GM18505 (cell line): ENCODE measurements at regions not wholly inside any gene's neighbourhood (a gene's known extent, or its start where the extent isn't known, plus 50 kb on each side); places are given as distances from the start of the nearest gene placed in this dataset.

Experiments used
- ATAC-seq: cut with Tn5 transposase; IDR thresholded peaks from one replicate; pipeline ENCODE4 v1.9.1; 2021; ENCODE audit not compliant: unreplicated experiment
- POLR2A ChIP-seq: IDR thresholded peaks from 4 replicates; pipeline ENCODE4 v1.6.1; 2011; ENCODE audit warnings: borderline replicate concordance; ENCODE audit not compliant: insufficient read depth, insufficient read length; ENCODE audit errors: extremely low read depth

- ATAC-seq = no peak
- TF ChIP-seq POLR2A = no peak
These were observed 277.5 kb upstream of the MVB12B start for GRCh38 chr9:126049088-126049487.

- no peak for TF ChIP-seq POLR2A
- no peak for ATAC-seq
These were observed 276.6 kb upstream of the MVB12B start for GRCh38 chr9:126049896-126050604.

- no peak for TF ChIP-seq POLR2A
- ATAC-seq = no peak
These were observed 276.0 kb upstream of the MVB12B start for GRCh38 chr9:126050605-126050990.

- ATAC-seq = no peak
- TF ChIP-seq POLR2A = no peak
These were observed 275.0 kb upstream of the MVB12B start for GRCh38 chr9:126051446-126052130.

- no peak for ATAC-seq
- TF ChIP-seq POLR2A = no peak
These were observed 273.8 kb upstream of the MVB12B start for GRCh38 chr9:126052791-126053190.

- no peak for TF ChIP-seq POLR2A
- ATAC-seq = no peak
These were observed 272.7 kb upstream of the MVB12B start for GRCh38 chr9:126053913-126054312.

- no peak for TF ChIP-seq POLR2A
- ATAC-seq = no peak
These were observed 271.1 kb upstream of the MVB12B start for GRCh38 chr9:126055381-126055985.

- ATAC-seq = no peak
- no peak for TF ChIP-seq POLR2A
These were observed 270.2 kb upstream of the MVB12B start for GRCh38 chr9:126056312-126057021.

- TF ChIP-seq POLR2A = no peak
- no peak for ATAC-seq
These were observed 269.4 kb upstream of the MVB12B start for GRCh38 chr9:126057121-126057825.

GRCh38 chr9:126058011-126058531, 268.6 kb upstream of the MVB12B start:
- no peak for ATAC-seq
- no peak for TF ChIP-seq POLR2A

GRCh38 chr9:126058591-126058990, 268.0 kb upstream of the MVB12B start:
- TF ChIP-seq POLR2A = no peak
- ATAC-seq = no peak

GRCh38 chr9:126061575-126061974, 265.1 kb upstream of the MVB12B start:
- no peak for TF ChIP-seq POLR2A
- ATAC-seq = no peak
